H1 (cell line): ENCODE measurements at regions not wholly inside any gene's neighbourhood (a gene's known extent, or its start where the extent isn't known, plus 50 kb on each side); places are given as distances from the start of the nearest gene placed in this dataset.

Source experiments
- CTCF ChIA-PET: fragments of 300-600 bp; sonication (Branson Sonifier 250); formaldehyde crosslinking; loops from one replicate; lab custom pipeline; 2021; ENCODE audit not compliant: partially characterized antibody; lab: Charles Lee
- POLR2A ChIA-PET: fragments of 300-600 bp; sonication (Branson Sonifier 250); formaldehyde crosslinking; loops from one replicate; lab custom pipeline; 2021; ENCODE audit warnings: inconsistent platforms; ENCODE audit not compliant: partially characterized antibody; lab: Charles Lee
- DNase-seq, 2 experiments: peaks; one replicate each; pipeline versions ENCODE4 v3.0.0 to v3.0.0-alpha.2; 2010 to 2022; ENCODE audit warnings: low spot score in 2 of 2, low read depth in 1 of 2, mixed read lengths in 1 of 2
- FAIRE-seq: peaks from 2 replicates; lab custom pipeline; 2011; peaks lifted over from hg19 to GRCh38; lab: Jason Lieb, UNC
- H2AFZ ChIP-seq: 2 replicates; pipeline ENCODE4 v1.8.1; 2012; ENCODE audit warnings: low read length, inconsistent platforms
- H2AK5ac ChIP-seq: 2 replicates; pipeline ENCODE4 v1.6.1; 2013; ENCODE audit warnings: low read depth, low read length
- H2BK120ac ChIP-seq: replicated peaks from 2 replicates; pipeline ENCODE3; 2013; ENCODE audit warnings: low read depth, low read length, inconsistent platforms
- H2BK12ac ChIP-seq: 2 replicates; pipeline ENCODE4 v1.6.1; 2013; ENCODE audit warnings: low read depth, low read length
- H2BK15ac ChIP-seq: 2 replicates; pipeline ENCODE4 v1.6.1; 2013; ENCODE audit warnings: low read length
- H2BK20ac ChIP-seq: 2 replicates; pipeline ENCODE4 v1.6.1; 2013; ENCODE audit warnings: low read length
- H2BK5ac ChIP-seq: 2 replicates; pipeline ENCODE4 v1.6.1; 2013; ENCODE audit warnings: low read depth, low read length
- H3K14ac ChIP-seq: 2 replicates; pipeline ENCODE4 v1.6.1; 2013; ENCODE audit warnings: inconsistent platforms; ENCODE audit not compliant: insufficient read length
- H3K18ac ChIP-seq: 2 replicates; pipeline ENCODE4 v1.6.1; 2013; ENCODE audit warnings: low read length; ENCODE audit errors: extremely low read depth
- H3K23ac ChIP-seq: 2 replicates; pipeline ENCODE4 v1.6.1; 2013; ENCODE audit warnings: inconsistent platforms; ENCODE audit not compliant: insufficient read length
- H3K23me2 ChIP-seq: 2 replicates; pipeline ENCODE4 v1.6.1; 2013; ENCODE audit warnings: low read depth, low read length
- H3K27ac ChIP-seq: 2 replicates; pipeline ENCODE4 v1.6.1; 2011; ENCODE audit warnings: low read depth, low read length, inconsistent platforms
- H3K27me3 ChIP-seq, 4 experiments: replicated peaks in 1 of 4; 1 replicate in 1 of 4; 2 replicates in 3 of 4; pipeline versions ENCODE4 v1.6.1 to v1.8.1; 2011 to 2013; ENCODE audit warnings: low read length in 3 of 4, mild to moderate bottlenecking in 3 of 4, inconsistent platforms in 2 of 4, mixed read lengths in 2 of 4, moderate library complexity in 1 of 4; ENCODE audit not compliant: control insufficient read depth in 3 of 4, insufficient read depth in 3 of 4; ENCODE audit errors: extremely low read depth in 1 of 4
- H3K36me3 ChIP-seq, 4 experiments: 2 replicates each; pipeline versions ENCODE4 v1.6.1 to v1.8.1; 2011 to 2013; ENCODE audit warnings: mild to moderate bottlenecking in 4 of 4, low read length in 3 of 4, moderate library complexity in 2 of 4, control low read depth in 1 of 4, inconsistent platforms in 1 of 4; ENCODE audit not compliant: insufficient read depth in 4 of 4, control insufficient read depth in 2 of 4
- H3K4ac ChIP-seq: replicated peaks from 2 replicates; pipeline ENCODE3; 2013; ENCODE audit warnings: low read length, low read depth, mixed read lengths, inconsistent platforms; ENCODE audit not compliant: insufficient read length
- H3K4me1 ChIP-seq, 4 experiments: replicated peaks in 1 of 4; 1 replicate in 1 of 4; 2 replicates in 3 of 4; pipeline versions ENCODE4 v1.6.1 to v1.8.1; 2011 to 2013; ENCODE audit warnings: low read length in 3 of 4, inconsistent platforms in 2 of 4, mixed read lengths in 1 of 4; ENCODE audit not compliant: insufficient read depth in 4 of 4, control insufficient read depth in 3 of 4
- H3K4me2 ChIP-seq, 2 experiments: 2 replicates each; pipeline versions ENCODE4 v1.6.1 to v1.8.1; 2011 to 2013; ENCODE audit warnings: low read depth in 2 of 2, low read length in 2 of 2, control low read depth in 1 of 2, inconsistent platforms in 1 of 2, mild to moderate bottlenecking in 1 of 2; ENCODE audit not compliant: insufficient read depth in 1 of 2
- H3K4me3 ChIP-seq, 4 experiments: fragments of 200-600, 300-600 bp in 1 of 4; sonication (generic), shearing (Covaris generic), sonication (Bioruptor Twin) in 1 of 4; 2 replicates each; pipeline versions ENCODE4 v1.5.1 to v1.8.1; 2011 to 2016; ENCODE audit warnings: low read length in 4 of 4, low read depth in 3 of 4, control low read depth in 2 of 4, inconsistent platforms in 2 of 4, mild to moderate bottlenecking in 2 of 4, mixed read lengths in 1 of 4, moderate library complexity in 1 of 4; ENCODE audit not compliant: insufficient read depth in 2 of 4; ENCODE audit errors: extremely low read depth in 1 of 4
- H3K56ac ChIP-seq: replicated peaks from 2 replicates; pipeline ENCODE3; 2013; ENCODE audit warnings: low read depth, mild to moderate bottlenecking, mixed read lengths, low read length, inconsistent platforms; ENCODE audit not compliant: insufficient read length
- H3K79me1 ChIP-seq: 2 replicates; pipeline ENCODE4 v1.6.1; 2013; ENCODE audit warnings: low read depth, low read length, control low read depth
- H3K79me2 ChIP-seq, 2 experiments: 2 replicates each; pipeline versions ENCODE4 v1.6.1 to v1.8.1; 2012 to 2013; ENCODE audit warnings: low read length in 2 of 2, mild to moderate bottlenecking in 2 of 2, inconsistent platforms in 1 of 2; ENCODE audit not compliant: insufficient read depth in 2 of 2, control insufficient read depth in 1 of 2
- H3K9ac ChIP-seq, 4 experiments: replicated peaks in 1 of 4; 1 replicate in 1 of 4; 2 replicates in 3 of 4; pipeline versions ENCODE4 v1.6.1 to v1.8.1; 2011 to 2013; ENCODE audit warnings: low read depth in 3 of 4, low read length in 3 of 4, control low read depth in 2 of 4, mild to moderate bottlenecking in 2 of 4, moderate library complexity in 2 of 4, inconsistent platforms in 1 of 4; ENCODE audit errors: extremely low read depth in 1 of 4
- H3K9me3 ChIP-seq, 2 experiments: 2 replicates each; pipeline versions ENCODE4 v1.6.1 to v1.8.1; 2012 to 2013; ENCODE audit warnings: mild to moderate bottlenecking in 2 of 2, moderate library complexity in 2 of 2, control low read depth in 1 of 2, inconsistent platforms in 1 of 2, low read depth in 1 of 2, low read length in 1 of 2, mixed read lengths in 1 of 2; ENCODE audit not compliant: insufficient read depth in 2 of 2
- H4K20me1 ChIP-seq, 2 experiments: replicated peaks in 1 of 2; 2 replicates each; pipeline versions ENCODE3 to v1.8.1; 2011 to 2013; ENCODE audit warnings: inconsistent platforms in 2 of 2, low read length in 2 of 2, mild to moderate bottlenecking in 1 of 2; ENCODE audit not compliant: insufficient read depth in 2 of 2, control insufficient read depth in 1 of 2
- H4K5ac ChIP-seq: 2 replicates; pipeline ENCODE4 v1.6.1; 2013; ENCODE audit warnings: low read length, low read depth, mixed read lengths, inconsistent platforms; ENCODE audit not compliant: insufficient read length
- H4K8ac ChIP-seq: 2 replicates; pipeline ENCODE4 v1.8.0; 2013; ENCODE audit warnings: mild to moderate bottlenecking, moderate library complexity, low read length, inconsistent platforms; ENCODE audit not compliant: insufficient read depth; ENCODE audit errors: extremely low read depth
- H4K91ac ChIP-seq: replicated peaks from 2 replicates; pipeline ENCODE3; 2013; ENCODE audit warnings: low read length, mixed read lengths, inconsistent platforms; ENCODE audit not compliant: insufficient read length
- CHD1 ChIP-seq: IDR thresholded peaks from 2 replicates; pipeline ENCODE4 v1.6.1; 2012; ENCODE audit warnings: low read depth, low read length, improper control_type of control experiment
- EGR1 ChIP-seq: IDR thresholded peaks from 2 replicates; pipeline ENCODE4 v1.6.1; 2011; ENCODE audit warnings: low read depth, low read length, borderline replicate concordance
- EZH2 ChIP-seq: fragments of 200-600 bp; sonication (generic); IDR thresholded peaks from 2 replicates; pipeline ENCODE4 v1.7.1; 2012; ENCODE audit warnings: low read depth, mild to moderate bottlenecking, moderate library complexity, low read length, inconsistent platforms; ENCODE audit not compliant: severe bottlenecking
- HDAC2 ChIP-seq, 2 experiments: fragments of 300-600 bp in 1 of 2; sonication (generic) in 1 of 2; IDR thresholded peaks; 2 replicates each; pipeline ENCODE4 v1.6.1; 2011 to 2012; ENCODE audit warnings: low read depth in 2 of 2, low read length in 2 of 2, mild to moderate bottlenecking in 2 of 2, moderate library complexity in 2 of 2, borderline replicate concordance in 1 of 2, inconsistent platforms in 1 of 2
- JUN ChIP-seq: IDR thresholded peaks from 2 replicates; pipeline ENCODE4 v1.6.1; 2011; ENCODE audit warnings: low read depth, mild to moderate bottlenecking, improper control_type of control experiment, low read length
- KDM5A ChIP-seq: fragments of 200-600 bp; IDR thresholded peaks from 2 replicates; pipeline ENCODE4 v1.7.1; 2012; ENCODE audit warnings: mild to moderate bottlenecking, low read length, inconsistent platforms, mixed read lengths
- NANOG ChIP-seq: IDR thresholded peaks from 2 replicates; pipeline ENCODE4 v1.6.1; 2011; ENCODE audit warnings: low read length, low read depth, mild to moderate bottlenecking, inconsistent platforms; ENCODE audit not compliant: insufficient read depth, poor library complexity, severe bottlenecking
- RBBP5 ChIP-seq: IDR thresholded peaks from 2 replicates; pipeline ENCODE4 v1.7.1; 2012; ENCODE audit warnings: low read depth, mild to moderate bottlenecking, inconsistent platforms, low read length, moderate library complexity, borderline replicate concordance
- SP1 ChIP-seq: IDR thresholded peaks from 2 replicates; pipeline ENCODE4 v1.6.1; 2011; ENCODE audit warnings: low read depth, low read length
- TF ChIP-seq, protein P1 (sequence below): IDR thresholded peaks from 2 replicates; pipeline ENCODE4 v1.6.1; 2012; ENCODE audit warnings: low read length, inconsistent platforms

DNA sequence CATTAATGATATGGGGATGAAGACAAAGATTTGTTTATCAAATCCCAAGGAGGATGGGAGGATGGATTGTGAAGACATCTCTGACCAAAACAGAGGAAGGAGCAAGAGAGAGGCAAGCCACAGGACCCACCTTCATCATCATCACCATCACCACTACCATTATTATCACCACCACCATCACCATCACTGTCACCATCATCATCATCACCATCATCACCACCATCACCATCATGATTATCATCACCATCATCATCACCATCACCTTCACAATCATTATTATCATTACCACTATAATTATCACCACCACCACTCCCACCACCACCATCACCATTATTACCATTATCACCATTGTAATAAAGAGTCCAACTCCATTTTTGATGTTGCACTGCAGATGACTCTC is 482.5 kb downstream of the PTPRU start:
- DNase-seq, result no peak
- Histone ChIP-seq H3K4me2 (no peak overlapping the region), H2BK120ac (no peak overlapping the region), H3K56ac (no peak overlapping the region), H4K91ac (no peak overlapping the region), H3K79me2 (no peaks in the 10 kb centered on the region), H2BK12ac (no peak overlapping the region), H3K18ac (no peak overlapping the region), H3K4me3 (no peak overlapping the region), H3K4me1 (no peaks in the 10 kb centered on the region), H4K5ac (no peak overlapping the region), H3K14ac (no peak overlapping the region), H3K23me2 (peaks cover 11% of the 10 kb centered on the region; the same call in 1 of the 2 replicates), H3K9ac (no peak overlapping the region), H2AFZ (no peak overlapping the region), H3K27me3 (no peaks in the 10 kb centered on the region), H2BK15ac (no peak overlapping the region), H3K9me3 (peaks cover 24 to 30% of the 10 kb centered on the region in 2 experiments; a peak in 3 of 4 replicates), H3K23ac (no peak overlapping the region), H2AK5ac (no peak overlapping the region), H3K79me1 (no peaks in the 10 kb centered on the region), H4K20me1 (peaks cover 0 to 3% of the 10 kb centered on the region in 2 experiments), H3K27ac (no peak overlapping the region), H2BK5ac (no peak overlapping the region), H4K8ac (no peak overlapping the region), H2BK20ac (no peak overlapping the region), H3K36me3 (no peaks in the 10 kb centered on the region), H3K4ac (no peak overlapping the region)
- ChIA-PET POLR2A (no interaction called here), CTCF (no interaction called here)
- no peak for FAIRE-seq
- TF ChIP-seq, protein P1, sequence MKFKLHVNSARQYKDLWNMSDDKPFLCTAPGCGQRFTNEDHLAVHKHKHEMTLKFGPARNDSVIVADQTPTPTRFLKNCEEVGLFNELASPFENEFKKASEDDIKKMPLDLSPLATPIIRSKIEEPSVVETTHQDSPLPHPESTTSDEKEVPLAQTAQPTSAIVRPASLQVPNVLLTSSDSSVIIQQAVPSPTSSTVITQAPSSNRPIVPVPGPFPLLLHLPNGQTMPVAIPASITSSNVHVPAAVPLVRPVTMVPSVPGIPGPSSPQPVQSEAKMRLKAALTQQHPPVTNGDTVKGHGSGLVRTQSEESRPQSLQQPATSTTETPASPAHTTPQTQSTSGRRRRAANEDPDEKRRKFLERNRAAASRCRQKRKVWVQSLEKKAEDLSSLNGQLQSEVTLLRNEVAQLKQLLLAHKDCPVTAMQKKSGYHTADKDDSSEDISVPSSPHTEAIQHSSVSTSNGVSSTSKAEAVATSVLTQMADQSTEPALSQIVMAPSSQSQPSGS, result no peak
- TF ChIP-seq KDM5A (no peak), JUN (no peak), HDAC2 (IDR thresholded peaks at IDR 0.05; ENCODE audit: borderline replicate concordance in 1 of 2, low read depth in 2 of 2, low read length in 2 of 2) (no peak), EGR1 (no peak), CHD1 (no peak), RBBP5 (no peak), NANOG (no peak), SP1 (no peak), EZH2 (no peak)
